GM23338 (cell line): ENCODE measurements at regions not wholly inside any gene's neighbourhood (a gene's known extent, or its start where the extent isn't known, plus 50 kb on each side); places are given as distances from the start of the nearest gene placed in this dataset.

ENCODE experiments used
- ATAC-seq: fragments of 200-7000 bp; cut with Tn5 transposase; 3 replicates; pipeline ENCODE4 v1.9.1; 2020
- DNase-seq: peaks from one replicate; pipeline ENCODE4 v3.0.0-alpha.2; 2015; ENCODE audit warnings: low spot score
- H2AFZ ChIP-seq: fragments of 200-600 bp; sonication (generic); 2 replicates; pipeline ENCODE4 v1.8.0; 2016; ENCODE audit warnings: antibody characterized with exemption, mild to moderate bottlenecking, moderate library complexity
- H3F3A ChIP-seq: fragments of 200-600 bp; sonication (generic); replicated peaks from 2 replicates; pipeline ENCODE4 v1.8.0; 2017; ENCODE audit warnings: antibody characterized with exemption, mixed run types, low read depth
- H3K27ac ChIP-seq: fragments of 200-600 bp; sonication (generic); 2 replicates; pipeline ENCODE4 v1.6.1; 2016; ENCODE audit warnings: low read depth
- H3K27me3 ChIP-seq: fragments of 200-600 bp; sonication (generic); 2 replicates; pipeline ENCODE4 v1.8.0; 2016; ENCODE audit warnings: mild to moderate bottlenecking, mixed run types, moderate library complexity; ENCODE audit not compliant: insufficient read depth
- H3K36me3 ChIP-seq: fragments of 200-600 bp; sonication (generic); 2 replicates; pipeline ENCODE4 v1.8.0; 2016; ENCODE audit warnings: mild to moderate bottlenecking; ENCODE audit not compliant: insufficient read depth
- H3K4me1 ChIP-seq: fragments of 200-600 bp; sonication (generic); 2 replicates; pipeline ENCODE4 v1.8.0; 2016; ENCODE audit warnings: mild to moderate bottlenecking, moderate library complexity; ENCODE audit not compliant: insufficient read depth
- H3K4me2 ChIP-seq: fragments of 200-600 bp; sonication (generic); 2 replicates; pipeline ENCODE4 v1.7.1; 2017; ENCODE audit warnings: mixed run types
- H3K4me3 ChIP-seq: fragments of 200-600 bp; sonication (generic); 2 replicates; pipeline ENCODE4 v1.6.1; 2016; ENCODE audit warnings: mixed run types
- H3K79me2 ChIP-seq: fragments of 200-600 bp; sonication (generic); replicated peaks from 2 replicates; pipeline ENCODE4 v1.8.0; 2017; ENCODE audit warnings: mild to moderate bottlenecking; ENCODE audit not compliant: insufficient read depth
- H3K9me2 ChIP-seq: fragments of 200-600 bp; sonication (generic); 2 replicates; pipeline ENCODE4 v1.8.0; 2017; ENCODE audit not compliant: insufficient read depth
- H4K20me1 ChIP-seq: fragments of 200-600 bp; sonication (generic); replicated peaks from 2 replicates; pipeline ENCODE4 v1.8.0; 2017; ENCODE audit warnings: mild to moderate bottlenecking; ENCODE audit not compliant: insufficient read depth
- H3K27ac Mint-ChIP-seq: 2 replicates; pipeline ENCODE4 v1.8.0; 2020; ENCODE audit warnings: inconsistent platforms, mild to moderate bottlenecking, moderate library complexity, mixed read lengths
- H3K27me3 Mint-ChIP-seq: 3 replicates; pipeline ENCODE4 v1.8.0; 2022; ENCODE audit warnings: low read depth, mild to moderate bottlenecking, moderate library complexity, mixed read lengths, inconsistent platforms; ENCODE audit not compliant: insufficient read depth, poor library complexity
- H3K36me3 Mint-ChIP-seq: 3 replicates; pipeline ENCODE4 v1.8.0; 2021; ENCODE audit warnings: low read depth, mild to moderate bottlenecking, inconsistent platforms, moderate library complexity, mixed read lengths
- H3K4me1 Mint-ChIP-seq: 3 replicates; pipeline ENCODE4 v1.8.0; 2020; ENCODE audit warnings: mild to moderate bottlenecking, inconsistent platforms, mixed read lengths
- H3K4me3 Mint-ChIP-seq: 3 replicates; pipeline ENCODE4 v1.8.0; 2021; ENCODE audit warnings: moderate library complexity, mild to moderate bottlenecking, inconsistent platforms, mixed read lengths
- H3K9me3 Mint-ChIP-seq: 3 replicates; pipeline ENCODE4 v1.8.0; 2020; ENCODE audit warnings: moderate library complexity, mild to moderate bottlenecking, inconsistent platforms, mixed read lengths
- CREB1 ChIP-seq: fragments of 250-450 bp; sonication (Bioruptor Pico); IDR thresholded peaks from 2 replicates; pipeline ENCODE4 v1.5.0; 2020; ENCODE audit warnings: low read depth, mild to moderate bottlenecking, moderate library complexity
- ETS1 ChIP-seq: IDR thresholded peaks from 2 replicates; pipeline ENCODE4 v1.6.1; 2016; ENCODE audit warnings: antibody characterized with exemption
- EZH2 ChIP-seq: fragments of 200-600 bp; sonication (generic); IDR thresholded peaks from one replicate; pipeline ENCODE4 v1.8.0; 2017; ENCODE audit warnings: antibody characterized with exemption, mild to moderate bottlenecking, low read depth; ENCODE audit not compliant: unreplicated experiment
- EZH2phosphoT487 ChIP-seq: fragments of 200-600 bp; sonication (generic); IDR thresholded peaks from one replicate; pipeline ENCODE4 v1.8.1; 2018; ENCODE audit warnings: antibody characterized with exemption; ENCODE audit not compliant: unreplicated experiment
- JUNB ChIP-seq: IDR thresholded peaks from one replicate; pipeline ENCODE4 v1.6.1; 2016; ENCODE audit warnings: antibody characterized with exemption; ENCODE audit not compliant: unreplicated experiment
- NANOG ChIP-seq: IDR thresholded peaks from 2 replicates; pipeline ENCODE4 v1.6.1; 2016; ENCODE audit warnings: antibody characterized with exemption, borderline replicate concordance
- POLR2AphosphoS5 ChIP-seq: IDR thresholded peaks from 2 replicates; pipeline ENCODE4 v1.6.1; 2016; ENCODE audit warnings: antibody characterized with exemption, low read depth
- ZNF114 ChIP-seq: fragments of 250-450 bp; sonication (Bioruptor Pico); IDR thresholded peaks from 2 replicates; pipeline ENCODE4 v1.5.0; 2020; ENCODE audit warnings: mild to moderate bottlenecking, moderate library complexity
- ZNF331 ChIP-seq: fragments of 250-450 bp; sonication (Bioruptor Pico); IDR thresholded peaks from 2 replicates; pipeline ENCODE4 v1.5.0; 2020; ENCODE audit warnings: low read depth, mild to moderate bottlenecking, moderate library complexity
- TF ChIP-seq, protein P1 (sequence below): IDR thresholded peaks from one replicate; pipeline ENCODE4 v1.6.1; 2018; ENCODE audit warnings: antibody characterized with exemption; ENCODE audit not compliant: unreplicated experiment
- TF ChIP-seq, protein P2 (sequence below): fragments of 250-450 bp; sonication (Bioruptor Pico); IDR thresholded peaks from 2 replicates; pipeline ENCODE4 v1.5.0; 2020; ENCODE audit warnings: mild to moderate bottlenecking, moderate library complexity
- TF ChIP-seq, protein P3 (sequence below), 2 experiments: fragments of 200-600 bp in 1 of 2; sonication (generic) in 1 of 2; conservative IDR thresholded peaks; 2 replicates each; pipeline versions ENCODE4 v1.5.1 to v1.6.1; 2016 to 2017; ENCODE audit warnings: antibody characterized with exemption in 2 of 2, low read depth in 2 of 2, mild to moderate bottlenecking in 2 of 2, moderate library complexity in 1 of 2

GRCh38 chr4:146107587-146108240 lies 67.8 kb upstream of the LSM6 start:
- Histone ChIP-seq H3K4me2 (no peak overlapping the region), H3K9me2 (peaks cover 3% of the 10 kb centered on the region; the same call in 1 of the 2 replicates), H2AFZ (0 out of 2 replicates have a peak overlapping the region, but pooled peaks have one; percentile 38), H3K27me3 (no peaks in the 10 kb centered on the region), H3K27ac (no peak overlapping the region), H3K4me1 (no peaks in the 10 kb centered on the region), H3K4me3 (no peak overlapping the region), H3K79me2 (no peaks in the 10 kb centered on the region), H4K20me1 (no peaks in the 10 kb centered on the region), H3K36me3 (no peaks in the 10 kb centered on the region), H3F3A (no peaks in the 10 kb centered on the region)
- Mint-ChIP-seq H3K27ac (no peak overlapping the region), H3K4me1 (no peaks in the 10 kb centered on the region), H3K4me3 (no peak overlapping the region), H3K36me3 (no peaks in the 10 kb centered on the region), H3K9me3 (no peaks in the 10 kb centered on the region), H3K27me3 (no peaks in the 10 kb centered on the region)
- DNase-seq = no peak
- no peak for ATAC-seq
- no peak for TF ChIP-seq EZH2
- TF ChIP-seq POLR2AphosphoS5 = no peak
- TF ChIP-seq NANOG = no peak
- no peak for TF ChIP-seq JUNB
- no peak for TF ChIP-seq CREB1 (CRISPR knock-in tag)
- TF ChIP-seq, protein P1, sequence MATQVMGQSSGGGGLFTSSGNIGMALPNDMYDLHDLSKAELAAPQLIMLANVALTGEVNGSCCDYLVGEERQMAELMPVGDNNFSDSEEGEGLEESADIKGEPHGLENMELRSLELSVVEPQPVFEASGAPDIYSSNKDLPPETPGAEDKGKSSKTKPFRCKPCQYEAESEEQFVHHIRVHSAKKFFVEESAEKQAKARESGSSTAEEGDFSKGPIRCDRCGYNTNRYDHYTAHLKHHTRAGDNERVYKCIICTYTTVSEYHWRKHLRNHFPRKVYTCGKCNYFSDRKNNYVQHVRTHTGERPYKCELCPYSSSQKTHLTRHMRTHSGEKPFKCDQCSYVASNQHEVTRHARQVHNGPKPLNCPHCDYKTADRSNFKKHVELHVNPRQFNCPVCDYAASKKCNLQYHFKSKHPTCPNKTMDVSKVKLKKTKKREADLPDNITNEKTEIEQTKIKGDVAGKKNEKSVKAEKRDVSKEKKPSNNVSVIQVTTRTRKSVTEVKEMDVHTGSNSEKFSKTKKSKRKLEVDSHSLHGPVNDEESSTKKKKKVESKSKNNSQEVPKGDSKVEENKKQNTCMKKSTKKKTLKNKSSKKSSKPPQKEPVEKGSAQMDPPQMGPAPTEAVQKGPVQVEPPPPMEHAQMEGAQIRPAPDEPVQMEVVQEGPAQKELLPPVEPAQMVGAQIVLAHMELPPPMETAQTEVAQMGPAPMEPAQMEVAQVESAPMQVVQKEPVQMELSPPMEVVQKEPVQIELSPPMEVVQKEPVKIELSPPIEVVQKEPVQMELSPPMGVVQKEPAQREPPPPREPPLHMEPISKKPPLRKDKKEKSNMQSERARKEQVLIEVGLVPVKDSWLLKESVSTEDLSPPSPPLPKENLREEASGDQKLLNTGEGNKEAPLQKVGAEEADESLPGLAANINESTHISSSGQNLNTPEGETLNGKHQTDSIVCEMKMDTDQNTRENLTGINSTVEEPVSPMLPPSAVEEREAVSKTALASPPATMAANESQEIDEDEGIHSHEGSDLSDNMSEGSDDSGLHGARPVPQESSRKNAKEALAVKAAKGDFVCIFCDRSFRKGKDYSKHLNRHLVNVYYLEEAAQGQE = no peak
- no peak for TF ChIP-seq ZNF114 (CRISPR knock-in tag)
- TF ChIP-seq, protein P2, sequence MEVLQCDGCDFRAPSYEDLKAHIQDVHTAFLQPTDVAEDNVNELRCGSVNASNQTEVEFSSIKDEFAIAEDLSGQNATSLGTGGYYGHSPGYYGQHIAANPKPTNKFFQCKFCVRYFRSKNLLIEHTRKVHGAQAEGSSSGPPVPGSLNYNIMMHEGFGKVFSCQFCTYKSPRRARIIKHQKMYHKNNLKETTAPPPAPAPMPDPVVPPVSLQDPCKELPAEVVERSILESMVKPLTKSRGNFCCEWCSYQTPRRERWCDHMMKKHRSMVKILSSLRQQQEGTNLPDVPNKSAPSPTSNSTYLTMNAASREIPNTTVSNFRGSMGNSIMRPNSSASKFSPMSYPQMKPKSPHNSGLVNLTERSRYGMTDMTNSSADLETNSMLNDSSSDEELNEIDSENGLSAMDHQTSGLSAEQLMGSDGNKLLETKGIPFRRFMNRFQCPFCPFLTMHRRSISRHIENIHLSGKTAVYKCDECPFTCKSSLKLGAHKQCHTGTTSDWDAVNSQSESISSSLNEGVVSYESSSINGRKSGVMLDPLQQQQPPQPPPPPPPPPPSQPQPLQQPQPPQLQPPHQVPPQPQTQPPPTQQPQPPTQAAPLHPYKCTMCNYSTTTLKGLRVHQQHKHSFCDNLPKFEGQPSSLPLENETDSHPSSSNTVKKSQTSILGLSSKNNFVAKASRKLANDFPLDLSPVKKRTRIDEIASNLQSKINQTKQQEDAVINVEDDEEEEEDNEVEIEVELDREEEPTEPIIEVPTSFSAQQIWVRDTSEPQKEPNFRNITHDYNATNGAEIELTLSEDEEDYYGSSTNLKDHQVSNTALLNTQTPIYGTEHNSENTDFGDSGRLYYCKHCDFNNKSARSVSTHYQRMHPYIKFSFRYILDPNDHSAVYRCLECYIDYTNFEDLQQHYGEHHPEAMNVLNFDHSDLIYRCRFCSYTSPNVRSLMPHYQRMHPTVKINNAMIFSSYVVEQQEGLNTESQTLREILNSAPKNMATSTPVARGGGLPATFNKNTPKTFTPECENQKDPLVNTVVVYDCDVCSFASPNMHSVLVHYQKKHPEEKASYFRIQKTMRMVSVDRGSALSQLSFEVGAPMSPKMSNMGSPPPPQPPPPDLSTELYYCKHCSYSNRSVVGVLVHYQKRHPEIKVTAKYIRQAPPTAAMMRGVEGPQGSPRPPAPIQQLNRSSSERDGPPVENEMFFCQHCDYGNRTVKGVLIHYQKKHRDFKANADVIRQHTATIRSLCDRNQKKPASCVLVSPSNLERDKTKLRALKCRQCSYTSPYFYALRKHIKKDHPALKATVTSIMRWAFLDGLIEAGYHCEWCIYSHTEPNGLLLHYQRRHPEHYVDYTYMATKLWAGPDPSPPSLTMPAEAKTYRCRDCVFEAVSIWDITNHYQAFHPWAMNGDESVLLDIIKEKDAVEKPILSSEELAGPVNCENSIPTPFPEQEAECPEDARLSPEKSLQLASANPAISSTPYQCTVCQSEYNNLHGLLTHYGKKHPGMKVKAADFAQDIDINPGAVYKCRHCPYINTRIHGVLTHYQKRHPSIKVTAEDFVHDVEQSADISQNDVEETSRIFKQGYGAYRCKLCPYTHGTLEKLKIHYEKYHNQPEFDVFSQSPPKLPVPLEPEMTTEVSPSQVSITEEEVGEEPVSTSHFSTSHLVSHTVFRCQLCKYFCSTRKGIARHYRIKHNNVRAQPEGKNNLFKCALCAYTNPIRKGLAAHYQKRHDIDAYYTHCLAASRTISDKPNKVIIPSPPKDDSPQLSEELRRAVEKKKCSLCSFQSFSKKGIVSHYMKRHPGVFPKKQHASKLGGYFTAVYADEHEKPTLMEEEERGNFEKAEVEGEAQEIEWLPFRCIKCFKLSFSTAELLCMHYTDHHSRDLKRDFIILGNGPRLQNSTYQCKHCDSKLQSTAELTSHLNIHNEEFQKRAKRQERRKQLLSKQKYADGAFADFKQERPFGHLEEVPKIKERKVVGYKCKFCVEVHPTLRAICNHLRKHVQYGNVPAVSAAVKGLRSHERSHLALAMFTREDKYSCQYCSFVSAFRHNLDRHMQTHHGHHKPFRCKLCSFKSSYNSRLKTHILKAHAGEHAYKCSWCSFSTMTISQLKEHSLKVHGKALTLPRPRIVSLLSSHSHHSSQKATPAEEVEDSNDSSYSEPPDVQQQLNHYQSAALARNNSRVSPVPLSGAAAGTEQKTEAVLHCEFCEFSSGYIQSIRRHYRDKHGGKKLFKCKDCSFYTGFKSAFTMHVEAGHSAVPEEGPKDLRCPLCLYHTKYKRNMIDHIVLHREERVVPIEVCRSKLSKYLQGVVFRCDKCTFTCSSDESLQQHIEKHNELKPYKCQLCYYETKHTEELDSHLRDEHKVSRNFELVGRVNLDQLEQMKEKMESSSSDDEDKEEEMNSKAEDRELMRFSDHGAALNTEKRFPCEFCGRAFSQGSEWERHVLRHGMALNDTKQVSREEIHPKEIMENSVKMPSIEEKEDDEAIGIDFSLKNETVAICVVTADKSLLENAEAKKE (CRISPR knock-in tag) = no peak
- no peak for TF ChIP-seq EZH2phosphoT487
- no peak for TF ChIP-seq ETS1
- TF ChIP-seq, protein P3, sequence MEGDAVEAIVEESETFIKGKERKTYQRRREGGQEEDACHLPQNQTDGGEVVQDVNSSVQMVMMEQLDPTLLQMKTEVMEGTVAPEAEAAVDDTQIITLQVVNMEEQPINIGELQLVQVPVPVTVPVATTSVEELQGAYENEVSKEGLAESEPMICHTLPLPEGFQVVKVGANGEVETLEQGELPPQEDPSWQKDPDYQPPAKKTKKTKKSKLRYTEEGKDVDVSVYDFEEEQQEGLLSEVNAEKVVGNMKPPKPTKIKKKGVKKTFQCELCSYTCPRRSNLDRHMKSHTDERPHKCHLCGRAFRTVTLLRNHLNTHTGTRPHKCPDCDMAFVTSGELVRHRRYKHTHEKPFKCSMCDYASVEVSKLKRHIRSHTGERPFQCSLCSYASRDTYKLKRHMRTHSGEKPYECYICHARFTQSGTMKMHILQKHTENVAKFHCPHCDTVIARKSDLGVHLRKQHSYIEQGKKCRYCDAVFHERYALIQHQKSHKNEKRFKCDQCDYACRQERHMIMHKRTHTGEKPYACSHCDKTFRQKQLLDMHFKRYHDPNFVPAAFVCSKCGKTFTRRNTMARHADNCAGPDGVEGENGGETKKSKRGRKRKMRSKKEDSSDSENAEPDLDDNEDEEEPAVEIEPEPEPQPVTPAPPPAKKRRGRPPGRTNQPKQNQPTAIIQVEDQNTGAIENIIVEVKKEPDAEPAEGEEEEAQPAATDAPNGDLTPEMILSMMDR (conservative IDR thresholded peaks at IDR 0.05; ENCODE audit: low read depth in 2 of 2) = no peak
- TF ChIP-seq ZNF331 (CRISPR knock-in tag) = no peak
